ENCODE measurements at regions not wholly inside any gene's neighbourhood (a gene's known extent, or its start where the extent isn't known, plus 50 kb on each side); places are given as distances from the start of the nearest gene placed in this dataset.

DNA sequence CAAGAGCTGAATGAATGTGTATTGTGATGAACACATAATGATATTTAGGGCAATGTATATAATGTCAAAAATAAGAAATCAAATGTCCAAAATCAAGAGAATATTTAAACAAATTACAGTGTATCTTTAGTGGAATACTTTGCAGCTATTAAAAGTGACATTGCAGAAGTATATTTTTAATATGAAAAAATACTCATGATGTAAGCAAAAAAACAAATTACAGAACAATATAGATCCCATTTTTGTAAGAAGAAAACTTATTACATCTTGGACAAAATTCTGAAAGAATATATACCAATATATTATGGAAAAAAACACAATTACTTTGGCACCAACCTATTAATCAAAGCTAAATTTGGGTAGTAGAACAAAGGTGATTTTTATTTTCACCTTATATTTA, 308.2 kb upstream of the NEBL start:
- TF ChIP-seq POLR2A (IDR thresholded peaks at IDR 0.05) = no peak
- TF ChIP-seq, protein P1, sequence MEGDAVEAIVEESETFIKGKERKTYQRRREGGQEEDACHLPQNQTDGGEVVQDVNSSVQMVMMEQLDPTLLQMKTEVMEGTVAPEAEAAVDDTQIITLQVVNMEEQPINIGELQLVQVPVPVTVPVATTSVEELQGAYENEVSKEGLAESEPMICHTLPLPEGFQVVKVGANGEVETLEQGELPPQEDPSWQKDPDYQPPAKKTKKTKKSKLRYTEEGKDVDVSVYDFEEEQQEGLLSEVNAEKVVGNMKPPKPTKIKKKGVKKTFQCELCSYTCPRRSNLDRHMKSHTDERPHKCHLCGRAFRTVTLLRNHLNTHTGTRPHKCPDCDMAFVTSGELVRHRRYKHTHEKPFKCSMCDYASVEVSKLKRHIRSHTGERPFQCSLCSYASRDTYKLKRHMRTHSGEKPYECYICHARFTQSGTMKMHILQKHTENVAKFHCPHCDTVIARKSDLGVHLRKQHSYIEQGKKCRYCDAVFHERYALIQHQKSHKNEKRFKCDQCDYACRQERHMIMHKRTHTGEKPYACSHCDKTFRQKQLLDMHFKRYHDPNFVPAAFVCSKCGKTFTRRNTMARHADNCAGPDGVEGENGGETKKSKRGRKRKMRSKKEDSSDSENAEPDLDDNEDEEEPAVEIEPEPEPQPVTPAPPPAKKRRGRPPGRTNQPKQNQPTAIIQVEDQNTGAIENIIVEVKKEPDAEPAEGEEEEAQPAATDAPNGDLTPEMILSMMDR (IDR thresholded peaks at IDR 0.05) = no peak
